ENCODE measurements at regions not wholly inside any gene's neighbourhood (a gene's known extent, or its start where the extent isn't known, plus 50 kb on each side); places are given as distances from the start of the nearest gene placed in this dataset.
A peak's percentile ranks its signal among the peaks of the same experiment; 100 is the strongest.

DNA sequence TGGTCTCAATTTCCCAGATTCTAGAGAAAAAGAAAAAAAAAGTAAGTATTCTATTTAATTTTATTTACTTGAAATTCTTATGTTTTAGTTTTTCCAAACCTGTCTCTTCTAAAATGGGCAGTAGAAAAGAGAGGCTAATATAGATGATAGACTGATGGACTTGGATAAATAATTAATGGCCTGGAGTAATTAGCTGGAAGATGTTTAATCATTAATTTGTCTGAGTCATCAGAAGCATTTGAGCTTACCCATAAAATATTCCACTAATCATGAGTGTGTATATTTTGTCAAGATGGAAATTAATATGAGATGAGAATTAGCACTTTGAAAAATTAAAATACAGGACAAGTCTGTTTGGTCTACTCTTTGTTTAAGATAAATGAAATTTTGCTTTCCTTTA is 212.1 kb upstream of the MIR17HG start:
- intact Hi-C loops (cut with micrococcal nuclease; ENCODE audit: unreplicated experiment) = loop anchor here (2.0 kb wide), 1 partner anchor 111 kb away; no protein-coding TSS in a partner anchor
- no TSS peak for BruUV-seq (replicated peaks)
- Histone ChIP-seq H3K36me3 (ENCODE audit: insufficient read depth, low read length, poor library complexity, severe bottlenecking) (no peaks in the 10 kb centered on the region), H3K9me3 (ENCODE audit: low read depth, low read length, poor library complexity, severe bottlenecking) (no peaks in the 10 kb centered on the region), H3K4me3 (ENCODE audit: low read depth, low read length, poor library complexity, severe bottlenecking) (no peak overlapping the region), H3K27ac (ENCODE audit: low read depth, low read length, poor library complexity, severe bottlenecking) (no peak overlapping the region), H3K27me3 (replicated peaks; ENCODE audit: insufficient read depth, low read depth, low read length, poor library complexity) (peaks cover 34% of the 10 kb centered on the region), H3K4me1 (ENCODE audit: insufficient read depth, low read length, poor library complexity, severe bottlenecking) (no peaks in the 10 kb centered on the region)
- ChIA-PET POLR2A (ENCODE audit: low non-redundant PET) (no interaction called here), CTCF (no interaction called here)
- no peak for DNase-seq (ENCODE audit: low spot score)
- no peak for TF ChIP-seq EZH2 (IDR thresholded peaks at IDR 0.05; ENCODE audit: borderline replicate concordance, low read depth, low read length, poor library complexity, severe bottlenecking)
- TF ChIP-seq, protein P1, sequence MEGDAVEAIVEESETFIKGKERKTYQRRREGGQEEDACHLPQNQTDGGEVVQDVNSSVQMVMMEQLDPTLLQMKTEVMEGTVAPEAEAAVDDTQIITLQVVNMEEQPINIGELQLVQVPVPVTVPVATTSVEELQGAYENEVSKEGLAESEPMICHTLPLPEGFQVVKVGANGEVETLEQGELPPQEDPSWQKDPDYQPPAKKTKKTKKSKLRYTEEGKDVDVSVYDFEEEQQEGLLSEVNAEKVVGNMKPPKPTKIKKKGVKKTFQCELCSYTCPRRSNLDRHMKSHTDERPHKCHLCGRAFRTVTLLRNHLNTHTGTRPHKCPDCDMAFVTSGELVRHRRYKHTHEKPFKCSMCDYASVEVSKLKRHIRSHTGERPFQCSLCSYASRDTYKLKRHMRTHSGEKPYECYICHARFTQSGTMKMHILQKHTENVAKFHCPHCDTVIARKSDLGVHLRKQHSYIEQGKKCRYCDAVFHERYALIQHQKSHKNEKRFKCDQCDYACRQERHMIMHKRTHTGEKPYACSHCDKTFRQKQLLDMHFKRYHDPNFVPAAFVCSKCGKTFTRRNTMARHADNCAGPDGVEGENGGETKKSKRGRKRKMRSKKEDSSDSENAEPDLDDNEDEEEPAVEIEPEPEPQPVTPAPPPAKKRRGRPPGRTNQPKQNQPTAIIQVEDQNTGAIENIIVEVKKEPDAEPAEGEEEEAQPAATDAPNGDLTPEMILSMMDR (conservative IDR thresholded peaks at IDR 0.05; ENCODE audit: low read depth, low read length) = no peak

DNA sequence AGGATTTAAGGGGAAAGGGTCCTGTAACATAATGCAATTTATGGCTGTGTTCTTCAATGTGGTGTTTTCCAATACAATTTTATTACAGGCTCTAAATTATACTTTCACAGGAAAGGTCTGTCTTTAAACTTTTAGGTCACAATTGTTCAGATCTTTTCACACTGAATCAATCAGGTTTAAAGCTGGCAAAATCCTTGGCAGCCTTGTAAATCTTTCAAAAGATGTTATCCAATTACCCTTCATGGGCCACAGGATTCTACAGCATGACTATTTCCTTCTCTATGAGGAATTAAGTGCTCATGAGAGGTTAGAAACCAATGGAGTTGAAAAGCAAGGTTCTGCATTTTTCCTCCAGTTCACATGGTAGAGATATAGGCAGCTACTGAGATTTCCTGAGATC is 211.5 kb upstream of the MIR17HG start:
- Histone ChIP-seq H3K4me3 (ENCODE audit: low read depth, low read length, poor library complexity, severe bottlenecking) (no peak overlapping the region), H3K27ac (ENCODE audit: low read depth, low read length, poor library complexity, severe bottlenecking) (no peak overlapping the region), H3K36me3 (ENCODE audit: insufficient read depth, low read length, poor library complexity, severe bottlenecking) (no peaks in the 10 kb centered on the region), H3K9me3 (ENCODE audit: low read depth, low read length, poor library complexity, severe bottlenecking) (no peaks in the 10 kb centered on the region), H3K4me1 (ENCODE audit: insufficient read depth, low read length, poor library complexity, severe bottlenecking) (no peaks in the 10 kb centered on the region), H3K27me3 (replicated peaks; ENCODE audit: insufficient read depth, low read depth, low read length, poor library complexity) (peaks cover 40% of the 10 kb centered on the region)
- ChIA-PET CTCF (interaction anchor here (0.5 kb wide), 1 partner anchor 19 kb away, joined by 3 read pairs; no protein-coding TSS in a partner anchor), POLR2A (ENCODE audit: low non-redundant PET) (no interaction called here)
- TF ChIP-seq, protein P1 (conservative IDR thresholded peaks at IDR 0.05; ENCODE audit: low read depth, low read length) = no peak
- TF ChIP-seq EZH2 (IDR thresholded peaks at IDR 0.05; ENCODE audit: borderline replicate concordance, low read depth, low read length, poor library complexity, severe bottlenecking) = no peak
- BruUV-seq (replicated peaks) = no TSS peak
- intact Hi-C loops (cut with micrococcal nuclease; ENCODE audit: unreplicated experiment) = loop anchor here (2.0 kb wide), 1 partner anchor 111 kb away; no protein-coding TSS in a partner anchor
- peak; percentile 27 for DNase-seq (ENCODE audit: low spot score)

DNA sequence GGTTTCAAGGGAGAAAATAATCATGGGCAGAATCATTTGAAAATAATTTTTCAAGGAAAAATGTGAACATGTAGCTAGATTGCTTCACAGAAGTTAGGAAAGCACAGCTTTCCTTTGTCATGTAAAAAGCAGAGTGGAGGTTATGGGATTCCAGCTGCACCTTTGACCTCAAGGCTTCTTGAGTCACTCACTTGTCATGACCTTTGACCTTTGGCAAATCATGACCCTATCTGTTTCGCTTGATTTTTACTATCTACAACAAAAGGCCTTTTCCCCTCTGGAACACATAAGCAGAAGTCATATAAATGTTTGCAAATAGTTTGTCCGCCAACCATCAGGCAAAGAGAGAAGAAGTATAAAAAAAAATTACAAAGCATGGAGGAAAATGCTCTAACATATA is 210.7 kb upstream of the MIR17HG start:
- Histone ChIP-seq H3K4me1 (ENCODE audit: insufficient read depth, low read length, poor library complexity, severe bottlenecking) (no peaks in the 10 kb centered on the region), H3K4me3 (ENCODE audit: low read depth, low read length, poor library complexity, severe bottlenecking) (no peak overlapping the region), H3K9me3 (ENCODE audit: low read depth, low read length, poor library complexity, severe bottlenecking) (no peaks in the 10 kb centered on the region), H3K27ac (ENCODE audit: low read depth, low read length, poor library complexity, severe bottlenecking) (no peak overlapping the region), H3K36me3 (ENCODE audit: insufficient read depth, low read length, poor library complexity, severe bottlenecking) (no peaks in the 10 kb centered on the region), H3K27me3 (replicated peaks; ENCODE audit: insufficient read depth, low read depth, low read length, poor library complexity) (peaks cover 48% of the 10 kb centered on the region)
- no peak for TF ChIP-seq EZH2 (IDR thresholded peaks at IDR 0.05; ENCODE audit: borderline replicate concordance, low read depth, low read length, poor library complexity, severe bottlenecking)
- TF ChIP-seq, protein P1 (conservative IDR thresholded peaks at IDR 0.05; ENCODE audit: low read depth, low read length) = no peak
- BruUV-seq (replicated peaks) = no TSS peak
- CTCF ChIA-PET = interaction anchor here (0.6 kb wide), 1 partner anchor 142 kb away, joined by 5 read pairs; no protein-coding TSS in a partner anchor
- DNase-seq (ENCODE audit: low spot score) = no peak
- POLR2A ChIA-PET (ENCODE audit: low non-redundant PET) = no interaction called here
- intact Hi-C loops (cut with micrococcal nuclease; ENCODE audit: unreplicated experiment) = no loop called here

Data from A673 (cell line).